ENCODE measurements at regions not wholly inside any gene's neighbourhood (a gene's known extent, or its start where the extent isn't known, plus 50 kb on each side); places are given as distances from the start of the nearest gene placed in this dataset.
A peak's percentile ranks its signal among the peaks of the same experiment; 100 is the strongest.

DNA sequence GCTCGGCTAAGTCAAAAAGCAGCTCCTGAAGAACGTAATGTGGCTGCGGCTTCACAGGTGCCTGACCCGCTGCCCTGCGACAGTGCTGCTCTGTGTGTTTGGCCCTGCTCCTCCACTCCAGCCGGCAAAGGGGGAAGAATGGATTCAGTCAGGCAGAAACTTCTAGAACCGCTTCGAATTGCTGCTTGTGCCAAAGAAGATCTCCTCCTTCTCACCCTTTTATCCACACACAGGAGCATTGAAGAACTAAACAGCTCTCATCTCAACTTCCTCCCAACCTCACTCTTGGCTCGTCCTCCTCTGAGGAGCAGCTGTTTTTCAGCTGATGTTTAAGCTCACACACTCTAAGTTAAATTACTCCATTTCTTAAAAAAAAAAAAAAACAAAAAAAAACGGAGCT is 651.4 kb downstream of the INHBA start:
- Histone ChIP-seq H3K9me3 (no peaks in the 10 kb centered on the region), H3K27ac (replicated peaks in 1 of 4) (no peak overlapping the region), H3K4me1 (peaks cover 0 to 10% (median 0%) of the 10 kb centered on the region in 4 donors), H3K27me3 (no peaks in the 10 kb centered on the region), H3K36me3 (no peaks in the 10 kb centered on the region), H3K4me3 (no peak overlapping the region)
- intact Hi-C loops (cut with DNase I) = no loop called here
- no peak for DNase-seq (ENCODE audit: extremely low spot score)
- WGBS = 81% methylated on average over 10 of the region's 10 CpGs
- TF ChIP-seq EP300 (IDR thresholded peaks at IDR 0.05) = no peak
- TF ChIP-seq POLR2AphosphoS5 (IDR thresholded peaks at IDR 0.05) = no peak
- TF ChIP-seq, protein P1, sequence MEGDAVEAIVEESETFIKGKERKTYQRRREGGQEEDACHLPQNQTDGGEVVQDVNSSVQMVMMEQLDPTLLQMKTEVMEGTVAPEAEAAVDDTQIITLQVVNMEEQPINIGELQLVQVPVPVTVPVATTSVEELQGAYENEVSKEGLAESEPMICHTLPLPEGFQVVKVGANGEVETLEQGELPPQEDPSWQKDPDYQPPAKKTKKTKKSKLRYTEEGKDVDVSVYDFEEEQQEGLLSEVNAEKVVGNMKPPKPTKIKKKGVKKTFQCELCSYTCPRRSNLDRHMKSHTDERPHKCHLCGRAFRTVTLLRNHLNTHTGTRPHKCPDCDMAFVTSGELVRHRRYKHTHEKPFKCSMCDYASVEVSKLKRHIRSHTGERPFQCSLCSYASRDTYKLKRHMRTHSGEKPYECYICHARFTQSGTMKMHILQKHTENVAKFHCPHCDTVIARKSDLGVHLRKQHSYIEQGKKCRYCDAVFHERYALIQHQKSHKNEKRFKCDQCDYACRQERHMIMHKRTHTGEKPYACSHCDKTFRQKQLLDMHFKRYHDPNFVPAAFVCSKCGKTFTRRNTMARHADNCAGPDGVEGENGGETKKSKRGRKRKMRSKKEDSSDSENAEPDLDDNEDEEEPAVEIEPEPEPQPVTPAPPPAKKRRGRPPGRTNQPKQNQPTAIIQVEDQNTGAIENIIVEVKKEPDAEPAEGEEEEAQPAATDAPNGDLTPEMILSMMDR (IDR thresholded peaks at IDR 0.05) = no peak
- no peak for TF ChIP-seq POLR2A (IDR thresholded peaks at IDR 0.05; ENCODE audit: low read depth)

DNA sequence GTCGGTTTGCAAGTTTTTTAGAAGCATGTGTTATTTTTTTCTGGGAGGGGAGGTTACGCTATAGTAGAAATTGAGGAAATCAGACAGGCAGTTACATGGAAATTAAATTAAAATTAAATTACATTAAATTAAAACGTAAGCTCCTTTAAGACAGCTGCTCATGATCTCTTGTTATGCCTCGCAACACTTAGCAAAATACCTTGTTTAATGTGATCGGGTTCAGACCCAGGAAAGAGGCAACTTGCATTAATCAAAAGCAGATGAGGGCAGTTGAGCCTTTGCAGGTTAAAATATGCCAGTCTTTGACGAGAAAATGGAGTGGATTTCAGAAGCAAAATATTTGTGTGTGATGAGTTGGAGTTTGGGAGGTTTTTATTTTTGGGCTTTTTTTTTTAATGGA is 651.8 kb downstream of the INHBA start:
- H3K4me1 ChIP-seq = peaks cover 0 to 12% (median 0%) of the 10 kb centered on the region in 4 donors
- H3K4me3 ChIP-seq = no peak overlapping the region
- H3K27me3 ChIP-seq = no peaks in the 10 kb centered on the region
- 85% methylated on average over 6 of the region's 6 CpGs for WGBS
- no peaks in the 10 kb centered on the region for H3K9me3 ChIP-seq
- intact Hi-C loops (cut with DNase I) = no loop called here
- H3K36me3 ChIP-seq = no peaks in the 10 kb centered on the region
- no peak for DNase-seq (ENCODE audit: extremely low spot score)
- TF ChIP-seq, protein P1 (IDR thresholded peaks at IDR 0.05) = no peak
- no peak for TF ChIP-seq POLR2AphosphoS5 (IDR thresholded peaks at IDR 0.05)
- TF ChIP-seq EP300 (IDR thresholded peaks at IDR 0.05) = no peak
- TF ChIP-seq POLR2A (IDR thresholded peaks at IDR 0.05; ENCODE audit: low read depth) = no peak
- no peak overlapping the region for H3K27ac ChIP-seq (replicated peaks in 1 of 4)

DNA sequence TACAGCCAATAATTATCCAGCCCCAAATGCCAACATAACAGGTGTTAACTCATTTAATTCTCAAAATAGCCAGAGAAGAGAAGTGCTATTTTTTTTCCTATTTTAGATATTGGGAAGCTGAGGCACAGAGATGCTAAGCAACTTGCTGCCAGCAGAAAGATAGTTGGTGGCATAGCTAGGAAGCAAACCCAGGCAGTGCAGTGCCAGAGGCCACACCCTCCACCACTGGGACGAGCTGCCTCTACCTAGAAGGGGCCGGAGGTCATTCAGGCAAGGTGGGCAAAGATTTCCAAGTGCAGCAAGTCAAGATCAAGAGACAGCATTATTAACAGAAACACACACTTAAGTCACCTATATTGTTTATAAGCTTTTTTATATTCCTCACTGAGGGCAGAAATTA is 654.1 kb downstream of the INHBA start:
- intact Hi-C loops (cut with DNase I) = no loop called here
- no peak overlapping the region for H3K27ac ChIP-seq (replicated peaks in 1 of 4)
- H3K27me3 ChIP-seq = no peaks in the 10 kb centered on the region
- TF ChIP-seq, protein P1 (IDR thresholded peaks at IDR 0.05) = no peak
- no peak for TF ChIP-seq EP300 (IDR thresholded peaks at IDR 0.05)
- no peak for TF ChIP-seq POLR2A (IDR thresholded peaks at IDR 0.05; ENCODE audit: low read depth)
- no peak for TF ChIP-seq POLR2AphosphoS5 (IDR thresholded peaks at IDR 0.05)
- no peak overlapping the region for H3K4me3 ChIP-seq
- peak; percentile 79 for DNase-seq (ENCODE audit: extremely low spot score)
- peaks cover 0 to under 1% (median 0%) of the 10 kb centered on the region in 4 donors for H3K9me3 ChIP-seq
- 79% methylated on average over 2 of the region's 2 CpGs for WGBS
- H3K4me1 ChIP-seq = peaks cover 0 to 12% (median 0%) of the 10 kb centered on the region in 4 donors
- H3K36me3 ChIP-seq = no peaks in the 10 kb centered on the region

DNA sequence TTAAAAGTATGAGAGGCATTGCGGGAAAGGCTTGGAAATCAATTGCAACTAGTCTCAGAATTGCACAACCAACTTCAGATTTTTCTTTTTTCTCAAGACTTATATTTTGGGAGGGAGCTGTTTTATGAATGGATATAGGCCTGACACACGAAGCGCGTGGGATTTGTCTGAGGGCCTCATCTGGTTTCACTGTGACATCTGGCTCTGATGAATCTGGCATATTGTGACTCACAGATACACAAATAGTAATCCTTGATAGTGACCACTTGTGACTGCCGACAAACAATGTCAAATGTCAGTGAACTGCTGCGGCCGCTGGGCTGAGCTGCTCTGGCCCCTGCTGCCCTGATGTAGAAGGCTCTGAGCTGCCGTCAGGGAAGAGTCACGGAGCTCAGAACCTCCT is 655.1 kb downstream of the INHBA start:
- no peaks in the 10 kb centered on the region for H3K27me3 ChIP-seq
- H3K4me1 ChIP-seq = peaks cover 0 to 12% (median 0%) of the 10 kb centered on the region in 4 donors
- H3K4me3 ChIP-seq = no peak overlapping the region
- peaks cover 0 to 7% (median 6%) of the 10 kb centered on the region in 4 donors for H3K9me3 ChIP-seq
- no peak for TF ChIP-seq EP300 (IDR thresholded peaks at IDR 0.05)
- TF ChIP-seq POLR2AphosphoS5 (IDR thresholded peaks at IDR 0.05) = no peak
- TF ChIP-seq POLR2A (IDR thresholded peaks at IDR 0.05; ENCODE audit: low read depth) = no peak
- TF ChIP-seq, protein P1 (IDR thresholded peaks at IDR 0.05) = no peak
- DNase-seq (ENCODE audit: extremely low spot score) = peak; percentile 57
- H3K36me3 ChIP-seq = no peaks in the 10 kb centered on the region
- 81% methylated on average over 9 of the region's 9 CpGs for WGBS
- H3K27ac ChIP-seq (replicated peaks in 1 of 4) = peak overlapping the region in 1 of 4 donors; percentile 20
- intact Hi-C loops (cut with DNase I) = no loop called here

DNA sequence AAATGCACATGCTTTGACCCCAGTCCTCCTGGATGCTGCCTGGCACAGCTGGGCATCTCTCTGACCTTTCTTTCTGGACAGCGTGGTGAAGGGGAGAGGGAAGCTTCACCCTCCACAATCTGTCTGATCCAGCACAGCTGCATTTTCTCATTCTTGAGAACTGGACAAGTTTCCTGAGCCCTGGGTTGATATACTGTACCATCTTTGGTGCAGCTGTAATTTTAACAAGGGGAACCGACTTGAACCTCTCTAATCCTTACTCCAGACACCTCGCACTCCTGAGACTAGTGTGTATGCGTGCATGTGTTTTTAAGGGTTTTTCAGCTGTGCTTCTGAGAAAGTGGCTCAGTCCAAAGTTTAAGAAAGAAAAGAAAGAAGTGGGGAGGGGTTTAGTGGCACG is 655.7 kb downstream of the INHBA start:
- 71% methylated on average over 5 of the region's 5 CpGs for WGBS
- intact Hi-C loops (cut with DNase I) = no loop called here
- Histone ChIP-seq H3K9me3 (peaks cover 0 to 7% (median 6%) of the 10 kb centered on the region in 4 donors), H3K36me3 (no peaks in the 10 kb centered on the region), H3K4me3 (no peak overlapping the region), H3K27ac (replicated peaks in 1 of 4) (no peak overlapping the region), H3K4me1 (peaks cover 0 to 12% (median 0%) of the 10 kb centered on the region in 4 donors), H3K27me3 (no peaks in the 10 kb centered on the region)
- TF ChIP-seq POLR2A (IDR thresholded peaks at IDR 0.05; ENCODE audit: low read depth) (no peak), POLR2AphosphoS5 (IDR thresholded peaks at IDR 0.05) (no peak), EP300 (IDR thresholded peaks at IDR 0.05) (no peak)
- TF ChIP-seq, protein P1 (IDR thresholded peaks at IDR 0.05) = no peak
- peak; percentile 45 for DNase-seq (ENCODE audit: extremely low spot score)
